GM08714 (cell line): ENCODE measurements at regions not wholly inside any gene's neighbourhood (a gene's known extent, or its start where the extent isn't known, plus 50 kb on each side); places are given as distances from the start of the nearest gene placed in this dataset.

ENCODE experiments used
- H3K4me3 ChIP-seq: fragments of 200-500 bp; sonication (Bioruptor generic); 2 replicates; pipeline ENCODE4 v1.5.1; 2014; ENCODE audit warnings: mild to moderate bottlenecking, low read length, inconsistent platforms
- ZNF274 ChIP-seq: IDR thresholded peaks from 2 replicates; pipeline ENCODE4 v1.6.1; 2012; ENCODE audit warnings: mild to moderate bottlenecking, low read depth, low read length

DNA sequence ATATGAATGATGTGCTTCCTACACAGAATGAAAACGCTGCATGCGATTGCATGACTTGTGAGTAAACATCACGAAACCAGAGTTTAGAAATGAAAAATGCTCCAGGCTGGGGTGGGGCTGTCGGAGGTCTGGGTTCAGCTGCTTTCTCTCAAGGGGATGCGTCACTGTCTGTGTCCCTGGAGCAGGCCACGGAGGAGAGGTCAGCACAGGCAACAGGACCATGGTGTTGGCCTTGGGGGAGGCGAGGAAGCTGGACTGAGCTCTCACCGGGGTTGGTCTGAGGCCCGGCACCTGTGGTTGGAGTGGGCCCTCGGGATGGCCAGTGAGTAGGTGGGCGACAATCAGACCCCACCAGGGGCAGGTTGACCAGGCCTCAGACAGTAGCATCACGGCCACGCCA lies 89.0 kb upstream of the TMEM18 start:
- no peak for TF ChIP-seq ZNF274
- no peak overlapping the region for H3K4me3 ChIP-seq

DNA sequence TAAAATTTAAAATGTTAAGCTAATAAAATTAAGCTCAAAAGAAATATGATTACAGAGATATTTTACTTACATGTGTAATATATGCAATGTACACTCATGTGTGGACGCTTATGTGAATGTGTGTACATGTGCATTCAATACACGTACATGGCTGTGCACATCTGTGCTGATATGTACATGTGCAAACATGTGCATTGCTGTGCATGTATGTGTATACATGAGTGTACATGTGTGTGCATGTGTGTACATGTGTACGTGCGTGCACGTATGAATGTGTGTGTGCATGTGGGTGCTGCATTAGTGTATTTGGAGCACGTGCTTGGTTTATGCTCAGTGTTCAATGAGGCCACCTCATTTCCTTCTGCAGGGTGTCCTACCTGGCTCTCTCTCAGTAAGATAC lies 88.2 kb upstream of the TMEM18 start:
- no peak for TF ChIP-seq ZNF274
- H3K4me3 ChIP-seq, result no peak overlapping the region

DNA sequence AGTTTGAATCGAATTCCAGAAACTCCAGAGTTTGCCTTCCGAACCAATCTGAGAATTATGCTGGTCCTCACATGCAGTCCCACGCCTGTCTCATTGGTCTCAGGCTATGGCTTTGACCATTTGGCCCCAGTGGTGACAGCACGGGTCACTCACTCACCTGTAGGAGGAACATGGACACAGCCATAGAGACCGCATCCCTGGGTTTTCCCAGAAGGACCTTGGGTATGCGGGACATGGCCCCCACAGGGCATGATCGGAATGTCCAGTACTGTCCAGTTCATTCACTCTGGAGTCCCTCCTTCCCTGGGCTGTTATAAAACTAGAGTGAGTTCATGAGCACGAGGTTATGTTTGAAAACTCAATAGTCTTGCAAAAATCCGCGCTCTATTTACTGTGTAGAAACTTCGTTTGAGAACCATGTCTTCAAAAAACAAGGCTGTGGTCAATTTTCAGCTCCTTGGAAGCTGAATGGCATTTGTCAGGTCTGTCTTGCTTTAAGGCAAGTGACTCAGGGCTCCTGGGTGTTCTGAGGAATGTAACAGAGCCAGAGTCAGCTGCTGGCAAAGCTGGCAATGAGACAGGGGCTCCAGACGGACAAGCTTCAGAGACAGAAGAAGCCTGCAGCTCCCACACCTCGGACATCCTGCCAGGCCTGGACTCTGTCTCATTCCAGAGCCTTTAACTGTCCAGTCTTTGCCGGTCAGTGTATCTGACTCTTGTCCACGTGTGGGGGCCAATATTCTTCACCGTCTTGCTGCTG lies 86.7 kb upstream of the TMEM18 start:
- TF ChIP-seq ZNF274, result no peak

GRCh38 chr2:762646-763045 lies 85.4 kb upstream of the TMEM18 start:
- no peak overlapping the region for H3K4me3 ChIP-seq
- no peak for TF ChIP-seq ZNF274

More for the DNA sequence above, 86.7 kb upstream of the TMEM18 start:
- H3K4me3 ChIP-seq, result no peak overlapping the region

DNA sequence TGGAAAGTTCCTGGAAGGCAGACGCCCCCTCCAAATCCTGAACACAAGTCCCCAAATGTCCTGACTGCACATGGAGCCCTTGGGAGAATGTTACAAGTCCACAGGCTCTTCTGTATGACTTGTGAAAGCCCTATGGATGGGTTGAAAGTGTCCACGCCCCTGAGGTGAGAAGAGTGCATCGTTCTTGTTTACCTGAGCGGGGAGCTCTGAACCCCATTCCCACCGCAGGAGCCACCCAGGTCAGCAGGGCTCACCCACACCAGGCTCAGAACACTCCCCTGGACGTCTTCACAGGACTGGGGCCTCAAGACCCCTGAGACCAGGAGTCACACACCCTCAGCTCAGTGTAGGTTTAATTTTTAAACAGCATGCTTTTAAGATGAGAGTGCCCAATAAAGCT lies 84.2 kb upstream of the TMEM18 start:
- TF ChIP-seq ZNF274, result no peak

DNA sequence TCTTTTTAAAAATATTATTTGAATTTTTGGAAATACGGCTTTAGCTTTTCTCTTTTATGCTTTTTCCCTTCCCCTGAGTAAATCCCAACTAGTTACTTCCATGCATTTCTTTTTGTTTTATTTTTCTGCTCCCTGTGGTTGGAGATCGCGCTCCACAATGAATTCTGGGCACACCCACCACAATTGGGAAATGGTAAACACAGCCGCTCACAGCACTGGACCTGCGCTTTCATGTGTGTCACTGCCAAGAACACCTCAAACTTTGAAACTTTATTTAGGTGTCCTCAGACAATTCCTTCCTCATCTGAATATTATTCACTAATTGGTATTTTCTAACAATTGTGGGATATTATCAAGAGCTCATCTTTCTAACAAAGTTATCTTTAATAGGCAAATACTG lies 82.8 kb upstream of the TMEM18 start:
- no peak for TF ChIP-seq ZNF274
- H3K4me3 ChIP-seq, result no peak overlapping the region

More for the DNA sequence above, 84.2 kb upstream of the TMEM18 start:
- H3K4me3 ChIP-seq, result no peak overlapping the region

DNA sequence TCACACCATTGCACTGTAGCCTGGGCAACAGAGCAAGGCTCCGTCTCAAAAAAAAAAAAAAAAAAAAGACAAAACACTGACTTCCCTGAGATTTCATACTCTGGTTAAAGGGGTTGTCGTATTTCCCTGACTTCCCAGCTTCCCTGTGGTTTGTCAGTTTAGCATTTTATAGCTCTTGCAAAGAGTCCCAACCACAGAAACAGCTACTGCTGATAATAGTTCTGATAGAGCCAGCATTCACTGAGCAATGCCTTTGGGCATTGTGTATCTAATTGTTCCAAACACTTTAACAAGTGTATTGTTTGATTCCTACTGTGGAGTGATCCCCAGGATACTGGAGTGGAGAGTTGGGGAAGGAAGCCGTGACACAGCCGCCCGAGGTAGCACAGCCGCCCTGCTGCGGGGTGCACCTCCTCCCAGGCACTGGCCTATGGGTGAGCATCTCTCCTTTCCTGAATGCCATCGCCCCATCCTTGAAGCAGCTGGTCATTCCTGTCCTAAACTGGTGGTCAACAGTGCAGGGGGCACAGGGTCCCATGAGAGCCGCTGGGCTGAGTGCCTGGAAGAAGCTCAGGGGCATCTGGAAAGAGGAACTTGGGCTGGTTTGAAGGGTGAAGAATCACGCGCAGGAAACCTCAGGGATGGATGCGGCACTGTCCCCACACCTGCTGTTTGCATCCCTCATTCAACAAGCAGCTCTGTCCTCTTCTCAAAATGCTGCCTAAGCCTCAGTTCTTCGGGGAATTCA lies 81.0 kb upstream of the TMEM18 start:
- TF ChIP-seq ZNF274, result no peak
- no peak overlapping the region for H3K4me3 ChIP-seq

- no peak for TF ChIP-seq ZNF274
- H3K4me3 ChIP-seq, result no peak overlapping the region
These were observed 75.9 kb upstream of the TMEM18 start for GRCh38 chr2:753123-753522.

- no peak for TF ChIP-seq ZNF274
These were observed 74.3 kb upstream of the TMEM18 start for GRCh38 chr2:751474-751873.

GRCh38 chr2:750628-751027 lies 73.4 kb upstream of the TMEM18 start:
- no peak for TF ChIP-seq ZNF274
- H3K4me3 ChIP-seq, result no peak overlapping the region

More at GRCh38 chr2:751474-751873, 74.3 kb upstream of the TMEM18 start:
- H3K4me3 ChIP-seq, result no peak overlapping the region

GRCh38 chr2:747762-748351 lies 70.7 kb upstream of the TMEM18 start:
- no peak for TF ChIP-seq ZNF274
- no peak overlapping the region for H3K4me3 ChIP-seq

GRCh38 chr2:746697-747096 lies 69.5 kb upstream of the TMEM18 start:
- H3K4me3 ChIP-seq, result no peak overlapping the region
- TF ChIP-seq ZNF274, result no peak

GRCh38 chr2:744088-744487 lies 66.9 kb upstream of the TMEM18 start:
- no peak overlapping the region for H3K4me3 ChIP-seq
- no peak for TF ChIP-seq ZNF274

- no peak for TF ChIP-seq ZNF274
- no peak overlapping the region for H3K4me3 ChIP-seq
These were observed 65.0 kb upstream of the TMEM18 start for GRCh38 chr2:742221-742620.

GRCh38 chr2:741195-741496 lies 63.9 kb upstream of the TMEM18 start:
- no peak overlapping the region; the same call in 1 of the 2 replicates for H3K4me3 ChIP-seq
- no peak for TF ChIP-seq ZNF274

GRCh38 chr2:740322-741194 lies 63.4 kb upstream of the TMEM18 start:
- peak overlapping the region; percentile 18 for H3K4me3 ChIP-seq

DNA sequence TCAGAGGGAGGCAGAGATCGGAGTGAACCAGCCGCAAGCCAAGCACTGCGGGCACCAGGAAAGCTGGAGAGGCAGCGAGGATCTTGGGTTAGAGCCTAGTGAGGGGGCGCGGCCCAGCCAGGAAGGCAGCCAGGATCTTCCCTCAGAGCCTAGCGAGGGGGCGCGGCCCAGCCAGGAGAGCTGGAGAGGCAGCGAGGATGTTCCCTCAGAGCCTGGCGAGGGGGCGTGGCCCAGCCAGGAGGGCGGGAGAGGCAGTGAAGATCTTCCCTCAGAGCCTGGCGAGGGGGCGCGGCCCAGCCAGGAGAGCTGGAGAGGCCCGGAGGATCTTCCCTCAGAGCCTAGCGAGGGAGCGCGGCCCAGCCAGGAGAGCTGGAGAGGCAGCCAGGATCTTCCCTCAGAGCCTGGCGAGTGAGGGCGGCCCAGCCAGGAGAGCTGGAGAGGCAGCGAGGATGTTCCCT lies 62.7 kb upstream of the TMEM18 start:
- H3K4me3 ChIP-seq, result peak overlapping the region; percentile 24; the same call in 1 of the 2 replicates
